ENCODE measurements at regions not wholly inside any gene's neighbourhood (a gene's known extent, or its start where the extent isn't known, plus 50 kb on each side); places are given as distances from the start of the nearest gene placed in this dataset.

DNA sequence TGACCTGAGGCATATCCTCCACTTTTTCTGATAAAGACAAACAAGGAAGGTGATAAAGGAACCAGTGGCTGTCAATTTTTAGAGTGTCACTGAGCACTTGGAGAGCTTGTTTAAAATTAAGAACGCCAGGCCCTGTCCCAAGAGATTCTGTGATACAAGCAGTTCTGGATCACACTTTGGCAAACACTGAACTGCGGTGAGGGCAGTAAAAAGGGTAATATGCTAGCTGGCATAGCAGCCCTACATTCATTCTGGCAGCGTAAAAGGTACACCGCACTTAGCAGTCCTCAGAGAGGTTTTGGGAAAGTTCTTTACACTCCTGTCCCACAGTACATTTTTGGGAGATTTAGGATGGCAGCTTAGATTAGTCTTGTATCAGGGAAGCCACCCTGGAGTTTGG lies 101.3 kb upstream of the CCDC150 start:
- no peaks in the 10 kb centered on the region for H3K36me3 ChIP-seq (ENCODE audit: insufficient read depth)
- peaks cover 10% of the 10 kb centered on the region; the same call in 2 of the 3 replicates for H3K4me1 Mint-ChIP-seq
- H3K9me3 Mint-ChIP-seq, result no peaks in the 10 kb centered on the region; the same call in 2 of the 3 replicates
- H3F3A ChIP-seq (replicated peaks; ENCODE audit: low read depth), result no peaks in the 10 kb centered on the region
- DNase-seq (ENCODE audit: low spot score), result no peak
- peaks cover 5% of the 10 kb centered on the region; the same call in 1 of the 2 replicates for H3K4me1 ChIP-seq (ENCODE audit: insufficient read depth)
- H2AFZ ChIP-seq, result no peak overlapping the region
- H3K27ac ChIP-seq (ENCODE audit: low read depth), result no peak overlapping the region
- H3K4me2 ChIP-seq, result no peak overlapping the region
- no peak for ATAC-seq
- H4K20me1 ChIP-seq (replicated peaks; ENCODE audit: insufficient read depth), result no peaks in the 10 kb centered on the region
- H3K36me3 Mint-ChIP-seq (ENCODE audit: low read depth), result no peaks in the 10 kb centered on the region
- TF ChIP-seq ZNF114 (CRISPR knock-in tag; IDR thresholded peaks at IDR 0.05) (no peak), JUNB (IDR thresholded peaks at IDR 0.05; ENCODE audit: unreplicated experiment) (no peak), STAT1 (IDR thresholded peaks at IDR 0.05; ENCODE audit: unreplicated experiment) (no peak), ZNF331 (CRISPR knock-in tag; IDR thresholded peaks at IDR 0.05; ENCODE audit: low read depth) (no peak), EZH2 (IDR thresholded peaks at IDR 0.05; ENCODE audit: low read depth, unreplicated experiment) (no peak), NANOG (IDR thresholded peaks at IDR 0.05; ENCODE audit: borderline replicate concordance) (no peak), POLR2AphosphoS5 (IDR thresholded peaks at IDR 0.05; ENCODE audit: low read depth) (no peak), EZH2phosphoT487 (IDR thresholded peaks at IDR 0.05; ENCODE audit: unreplicated experiment) (no peak)
- TF ChIP-seq, protein P1, sequence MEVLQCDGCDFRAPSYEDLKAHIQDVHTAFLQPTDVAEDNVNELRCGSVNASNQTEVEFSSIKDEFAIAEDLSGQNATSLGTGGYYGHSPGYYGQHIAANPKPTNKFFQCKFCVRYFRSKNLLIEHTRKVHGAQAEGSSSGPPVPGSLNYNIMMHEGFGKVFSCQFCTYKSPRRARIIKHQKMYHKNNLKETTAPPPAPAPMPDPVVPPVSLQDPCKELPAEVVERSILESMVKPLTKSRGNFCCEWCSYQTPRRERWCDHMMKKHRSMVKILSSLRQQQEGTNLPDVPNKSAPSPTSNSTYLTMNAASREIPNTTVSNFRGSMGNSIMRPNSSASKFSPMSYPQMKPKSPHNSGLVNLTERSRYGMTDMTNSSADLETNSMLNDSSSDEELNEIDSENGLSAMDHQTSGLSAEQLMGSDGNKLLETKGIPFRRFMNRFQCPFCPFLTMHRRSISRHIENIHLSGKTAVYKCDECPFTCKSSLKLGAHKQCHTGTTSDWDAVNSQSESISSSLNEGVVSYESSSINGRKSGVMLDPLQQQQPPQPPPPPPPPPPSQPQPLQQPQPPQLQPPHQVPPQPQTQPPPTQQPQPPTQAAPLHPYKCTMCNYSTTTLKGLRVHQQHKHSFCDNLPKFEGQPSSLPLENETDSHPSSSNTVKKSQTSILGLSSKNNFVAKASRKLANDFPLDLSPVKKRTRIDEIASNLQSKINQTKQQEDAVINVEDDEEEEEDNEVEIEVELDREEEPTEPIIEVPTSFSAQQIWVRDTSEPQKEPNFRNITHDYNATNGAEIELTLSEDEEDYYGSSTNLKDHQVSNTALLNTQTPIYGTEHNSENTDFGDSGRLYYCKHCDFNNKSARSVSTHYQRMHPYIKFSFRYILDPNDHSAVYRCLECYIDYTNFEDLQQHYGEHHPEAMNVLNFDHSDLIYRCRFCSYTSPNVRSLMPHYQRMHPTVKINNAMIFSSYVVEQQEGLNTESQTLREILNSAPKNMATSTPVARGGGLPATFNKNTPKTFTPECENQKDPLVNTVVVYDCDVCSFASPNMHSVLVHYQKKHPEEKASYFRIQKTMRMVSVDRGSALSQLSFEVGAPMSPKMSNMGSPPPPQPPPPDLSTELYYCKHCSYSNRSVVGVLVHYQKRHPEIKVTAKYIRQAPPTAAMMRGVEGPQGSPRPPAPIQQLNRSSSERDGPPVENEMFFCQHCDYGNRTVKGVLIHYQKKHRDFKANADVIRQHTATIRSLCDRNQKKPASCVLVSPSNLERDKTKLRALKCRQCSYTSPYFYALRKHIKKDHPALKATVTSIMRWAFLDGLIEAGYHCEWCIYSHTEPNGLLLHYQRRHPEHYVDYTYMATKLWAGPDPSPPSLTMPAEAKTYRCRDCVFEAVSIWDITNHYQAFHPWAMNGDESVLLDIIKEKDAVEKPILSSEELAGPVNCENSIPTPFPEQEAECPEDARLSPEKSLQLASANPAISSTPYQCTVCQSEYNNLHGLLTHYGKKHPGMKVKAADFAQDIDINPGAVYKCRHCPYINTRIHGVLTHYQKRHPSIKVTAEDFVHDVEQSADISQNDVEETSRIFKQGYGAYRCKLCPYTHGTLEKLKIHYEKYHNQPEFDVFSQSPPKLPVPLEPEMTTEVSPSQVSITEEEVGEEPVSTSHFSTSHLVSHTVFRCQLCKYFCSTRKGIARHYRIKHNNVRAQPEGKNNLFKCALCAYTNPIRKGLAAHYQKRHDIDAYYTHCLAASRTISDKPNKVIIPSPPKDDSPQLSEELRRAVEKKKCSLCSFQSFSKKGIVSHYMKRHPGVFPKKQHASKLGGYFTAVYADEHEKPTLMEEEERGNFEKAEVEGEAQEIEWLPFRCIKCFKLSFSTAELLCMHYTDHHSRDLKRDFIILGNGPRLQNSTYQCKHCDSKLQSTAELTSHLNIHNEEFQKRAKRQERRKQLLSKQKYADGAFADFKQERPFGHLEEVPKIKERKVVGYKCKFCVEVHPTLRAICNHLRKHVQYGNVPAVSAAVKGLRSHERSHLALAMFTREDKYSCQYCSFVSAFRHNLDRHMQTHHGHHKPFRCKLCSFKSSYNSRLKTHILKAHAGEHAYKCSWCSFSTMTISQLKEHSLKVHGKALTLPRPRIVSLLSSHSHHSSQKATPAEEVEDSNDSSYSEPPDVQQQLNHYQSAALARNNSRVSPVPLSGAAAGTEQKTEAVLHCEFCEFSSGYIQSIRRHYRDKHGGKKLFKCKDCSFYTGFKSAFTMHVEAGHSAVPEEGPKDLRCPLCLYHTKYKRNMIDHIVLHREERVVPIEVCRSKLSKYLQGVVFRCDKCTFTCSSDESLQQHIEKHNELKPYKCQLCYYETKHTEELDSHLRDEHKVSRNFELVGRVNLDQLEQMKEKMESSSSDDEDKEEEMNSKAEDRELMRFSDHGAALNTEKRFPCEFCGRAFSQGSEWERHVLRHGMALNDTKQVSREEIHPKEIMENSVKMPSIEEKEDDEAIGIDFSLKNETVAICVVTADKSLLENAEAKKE (CRISPR knock-in tag; IDR thresholded peaks at IDR 0.05), result no peak
- no peak overlapping the region for H3K4me3 ChIP-seq
- H3K27me3 Mint-ChIP-seq (ENCODE audit: insufficient read depth, low read depth, poor library complexity), result no peaks in the 10 kb centered on the region
- no peak overlapping the region for H3K27ac Mint-ChIP-seq
- H3K79me2 ChIP-seq (replicated peaks; ENCODE audit: insufficient read depth), result no peaks in the 10 kb centered on the region
- H3K4me3 Mint-ChIP-seq, result no peak overlapping the region
- H3K27me3 ChIP-seq (ENCODE audit: insufficient read depth), result no peaks in the 10 kb centered on the region
- H3K9me2 ChIP-seq (ENCODE audit: insufficient read depth), result no peaks in the 10 kb centered on the region

Measured in GM23338 (cell line).